ENCODE measurements at regions not wholly inside any gene's neighbourhood (a gene's known extent, or its start where the extent isn't known, plus 50 kb on each side); places are given as distances from the start of the nearest gene placed in this dataset.

DNA sequence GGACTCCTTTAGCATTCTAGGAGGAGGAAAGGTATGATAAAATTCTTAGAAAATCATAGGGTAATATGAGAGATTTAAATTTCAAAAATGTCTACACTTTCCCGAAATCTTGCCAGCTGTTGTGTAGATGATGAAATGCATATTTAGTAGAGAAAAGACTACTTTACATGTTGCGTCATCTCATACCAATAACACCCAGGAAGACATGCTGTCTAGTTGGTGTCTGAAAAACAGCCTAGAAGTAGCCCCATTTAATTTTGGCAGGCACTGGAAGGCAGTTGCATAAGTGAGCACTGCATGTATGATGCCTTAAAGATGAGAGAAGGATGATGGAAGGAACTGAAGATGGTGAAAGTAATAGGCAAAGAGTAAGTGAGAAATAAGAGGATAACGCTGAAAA lies 310.5 kb upstream of the TPM1 start:
- DNase-seq: no peak

DNA sequence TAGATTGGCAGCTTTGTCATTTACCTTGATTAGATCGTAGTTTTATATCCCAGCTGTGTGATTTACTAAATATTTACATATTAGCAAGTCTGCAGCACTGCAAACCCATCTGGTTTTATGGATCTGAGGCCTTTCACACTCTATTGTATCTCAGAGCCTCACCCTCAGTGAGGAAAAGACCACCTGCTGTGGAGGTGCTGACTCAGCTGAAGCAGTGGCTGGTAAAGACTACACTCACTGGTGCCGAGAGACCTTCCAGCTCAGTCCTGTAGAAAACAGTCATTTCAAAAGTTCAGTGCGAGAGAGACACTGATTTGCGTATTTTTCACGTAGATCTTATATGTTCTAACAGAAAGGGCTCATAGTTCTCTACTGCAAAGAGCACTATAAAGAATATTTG lies 307.8 kb upstream of the TPM1 start:
- Histone ChIP-seq H3K9me3 (ENCODE audit: severe bottlenecking) (peaks cover 3% of the 10 kb centered on the region), H3K27me3 (ENCODE audit: insufficient read depth, low read depth, severe bottlenecking) (no peaks in the 10 kb centered on the region), H3K4me3 (ENCODE audit: low read depth, low read length) (no peak overlapping the region), H3K27ac (no peak overlapping the region), H3K36me3 (no peaks in the 10 kb centered on the region; the same call in none of the 2 replicates)
- DNase-seq: no peak
- TF ChIP-seq CTCF (IDR thresholded peaks at IDR 0.05; ENCODE audit: low read depth, low read length): no peak

More for the DNA sequence above, 310.5 kb upstream of the TPM1 start:
- H3K9me3 ChIP-seq (ENCODE audit: severe bottlenecking): peaks cover 3% of the 10 kb centered on the region
- H3K27me3 ChIP-seq (ENCODE audit: insufficient read depth, low read depth, severe bottlenecking): no peaks in the 10 kb centered on the region
- no peak for TF ChIP-seq CTCF (IDR thresholded peaks at IDR 0.05; ENCODE audit: low read depth, low read length)
- no peak overlapping the region for H3K27ac ChIP-seq
- H3K36me3 ChIP-seq: no peaks in the 10 kb centered on the region; the same call in 1 of the 2 replicates
- H3K4me3 ChIP-seq (ENCODE audit: low read depth, low read length): no peak overlapping the region

DNA sequence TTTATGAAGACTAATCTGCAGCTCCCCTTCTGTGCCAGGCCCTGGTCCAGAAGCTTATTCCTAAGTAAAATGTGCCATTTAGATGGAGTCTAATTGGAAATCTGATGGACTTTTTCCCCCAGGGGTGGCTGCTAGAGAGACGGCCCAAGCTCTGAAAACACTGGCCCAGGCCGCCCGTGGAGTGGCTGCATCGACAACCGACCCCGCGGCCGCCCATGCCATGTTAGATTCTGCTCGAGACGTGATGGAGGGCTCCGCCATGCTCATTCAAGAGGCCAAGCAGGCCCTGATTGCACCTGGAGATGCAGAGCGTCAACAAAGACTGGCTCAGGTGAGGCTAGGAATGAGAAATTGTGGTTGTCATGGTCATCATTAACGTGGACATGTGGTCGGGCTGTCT lies 305.8 kb upstream of the TPM1 start:
- Histone ChIP-seq H3K27ac (no peak overlapping the region), H3K36me3 (no peaks in the 10 kb centered on the region; the same call in none of the 2 replicates), H3K27me3 (ENCODE audit: insufficient read depth, low read depth, severe bottlenecking) (no peaks in the 10 kb centered on the region), H3K4me3 (ENCODE audit: low read depth, low read length) (no peak overlapping the region), H3K9me3 (ENCODE audit: severe bottlenecking) (no peaks in the 10 kb centered on the region)
- TF ChIP-seq CTCF (IDR thresholded peaks at IDR 0.05; ENCODE audit: low read depth, low read length): no peak
- DNase-seq: no peak

DNA sequence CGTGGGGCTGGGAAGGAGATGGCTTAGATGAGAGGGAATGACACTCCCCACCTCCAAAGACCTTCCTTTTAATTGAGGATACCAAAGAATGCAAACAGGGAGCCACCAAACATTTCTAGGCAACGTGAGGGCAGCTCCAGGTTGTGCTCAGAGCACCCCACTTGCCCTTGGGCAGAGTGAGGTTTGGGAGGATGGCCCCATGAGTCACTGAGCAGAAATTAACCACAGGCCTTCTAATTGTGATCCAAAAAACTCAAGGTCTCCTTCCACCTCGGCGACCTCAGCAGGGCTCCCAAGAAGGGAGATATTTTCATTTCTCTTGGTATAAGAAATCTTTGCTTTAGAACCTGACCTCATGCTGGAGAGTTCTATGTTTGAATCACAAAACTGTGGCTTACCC lies 305.0 kb upstream of the TPM1 start:
- DNase-seq: no peak
- H3K9me3 ChIP-seq (ENCODE audit: severe bottlenecking): no peaks in the 10 kb centered on the region
- no peak overlapping the region for H3K27ac ChIP-seq
- H3K4me3 ChIP-seq (ENCODE audit: low read depth, low read length): no peak overlapping the region
- H3K27me3 ChIP-seq (ENCODE audit: insufficient read depth, low read depth, severe bottlenecking): no peaks in the 10 kb centered on the region
- no peak for TF ChIP-seq CTCF (IDR thresholded peaks at IDR 0.05; ENCODE audit: low read depth, low read length)
- no peaks in the 10 kb centered on the region; the same call in none of the 2 replicates for H3K36me3 ChIP-seq

DNA sequence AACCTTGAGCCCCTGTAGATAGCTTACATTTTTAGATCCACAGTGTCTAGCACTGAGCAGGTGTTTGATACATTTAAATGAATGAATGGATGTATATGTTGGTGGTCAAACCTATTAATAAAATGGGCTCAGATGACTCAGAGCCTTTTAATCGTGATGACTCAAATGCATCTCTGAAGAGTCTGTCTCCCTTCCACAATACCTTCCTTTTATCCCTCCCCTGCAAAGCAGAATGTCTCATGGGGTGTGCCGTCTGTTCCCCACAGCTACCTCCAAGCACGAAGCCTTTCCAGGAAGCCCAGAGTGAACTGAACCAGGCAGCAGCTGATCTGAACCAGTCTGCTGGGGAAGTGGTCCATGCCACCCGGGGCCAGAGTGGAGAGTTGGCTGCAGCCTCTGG lies 303.5 kb upstream of the TPM1 start:
- no peak for TF ChIP-seq CTCF (IDR thresholded peaks at IDR 0.05; ENCODE audit: low read depth, low read length)
- no peak overlapping the region for H3K4me3 ChIP-seq (ENCODE audit: low read depth, low read length)
- no peak for DNase-seq
- no peak overlapping the region for H3K27ac ChIP-seq
- H3K27me3 ChIP-seq (ENCODE audit: insufficient read depth, low read depth, severe bottlenecking): no peaks in the 10 kb centered on the region
- H3K9me3 ChIP-seq (ENCODE audit: severe bottlenecking): no peaks in the 10 kb centered on the region
- H3K36me3 ChIP-seq: no peaks in the 10 kb centered on the region; the same call in none of the 2 replicates

GRCh38 chr15:62739507-62739906 lies 303.0 kb upstream of the TPM1 start:
- Histone ChIP-seq H3K27me3 (ENCODE audit: insufficient read depth, low read depth, severe bottlenecking) (no peaks in the 10 kb centered on the region), H3K36me3 (no peaks in the 10 kb centered on the region; the same call in none of the 2 replicates), H3K9me3 (ENCODE audit: severe bottlenecking) (no peaks in the 10 kb centered on the region), H3K4me3 (ENCODE audit: low read depth, low read length) (no peak overlapping the region), H3K27ac (no peak overlapping the region)
- DNase-seq: no peak
- no peak for TF ChIP-seq CTCF (IDR thresholded peaks at IDR 0.05; ENCODE audit: low read depth, low read length)

Data from WERI-Rb-1 (cell line).